Ishikawa (cell line): ENCODE measurements at regions not wholly inside any gene's neighbourhood (a gene's known extent, or its start where the extent isn't known, plus 50 kb on each side); places are given as distances from the start of the nearest gene placed in this dataset.

ENCODE experiments used
- CEBPB ChIP-seq: IDR thresholded peaks from 2 replicates; pipeline ENCODE4 v1.6.1; 2012
- CREB1 ChIP-seq: IDR thresholded peaks from 2 replicates; pipeline ENCODE4 v1.6.1; 2012; ENCODE audit warnings: low read depth
- EGR1 ChIP-seq: IDR thresholded peaks from 2 replicates; pipeline ENCODE4 v1.6.1; 2012
- EP300 ChIP-seq: IDR thresholded peaks from 2 replicates; pipeline ENCODE4 v1.6.1; 2012; ENCODE audit warnings: borderline replicate concordance
- FOXM1 ChIP-seq: IDR thresholded peaks from 2 replicates; pipeline ENCODE4 v1.6.1; 2012; ENCODE audit warnings: low read depth, borderline replicate concordance
- NFIC ChIP-seq: IDR thresholded peaks from 2 replicates; pipeline ENCODE4 v1.6.1; 2012
- RAD21 ChIP-seq: IDR thresholded peaks from 2 replicates; pipeline ENCODE4 v1.6.1; 2012; ENCODE audit warnings: low read depth
- TAF1 ChIP-seq: IDR thresholded peaks from 2 replicates; pipeline ENCODE4 v1.6.1; 2012; ENCODE audit warnings: low read depth, mild to moderate bottlenecking
- TCF12 ChIP-seq: IDR thresholded peaks from 2 replicates; pipeline ENCODE4 v1.6.1; 2012; ENCODE audit warnings: low read depth
- TEAD4 ChIP-seq: IDR thresholded peaks from 2 replicates; pipeline ENCODE4 v1.6.1; 2012
- YY1 ChIP-seq: IDR thresholded peaks from 2 replicates; pipeline ENCODE4 v1.6.1; 2012; ENCODE audit warnings: low read depth
- ZBTB7A ChIP-seq: IDR thresholded peaks from 2 replicates; pipeline ENCODE4 v1.6.1; 2012; ENCODE audit warnings: low read depth
- TF ChIP-seq, protein P1 (sequence below): IDR thresholded peaks from 2 replicates; pipeline ENCODE4 v1.6.1; 2012
- TF ChIP-seq, protein P2 (sequence below): IDR thresholded peaks from 2 replicates; pipeline ENCODE4 v1.6.1; 2012; ENCODE audit warnings: low read depth, mild to moderate bottlenecking
- TF ChIP-seq, protein P3 (sequence below): IDR thresholded peaks from 2 replicates; pipeline ENCODE4 v1.6.1; 2012

- TF ChIP-seq TCF12 (no peak), CEBPB (no peak), RAD21 (no peak), NFIC (no peak), FOXM1 (no peak), YY1 (no peak), CREB1 (no peak)
- TF ChIP-seq, protein P1, sequence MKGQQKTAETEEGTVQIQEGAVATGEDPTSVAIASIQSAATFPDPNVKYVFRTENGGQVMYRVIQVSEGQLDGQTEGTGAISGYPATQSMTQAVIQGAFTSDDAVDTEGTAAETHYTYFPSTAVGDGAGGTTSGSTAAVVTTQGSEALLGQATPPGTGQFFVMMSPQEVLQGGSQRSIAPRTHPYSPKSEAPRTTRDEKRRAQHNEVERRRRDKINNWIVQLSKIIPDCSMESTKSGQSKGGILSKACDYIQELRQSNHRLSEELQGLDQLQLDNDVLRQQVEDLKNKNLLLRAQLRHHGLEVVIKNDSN, result no peak
- TF ChIP-seq, protein P2, sequence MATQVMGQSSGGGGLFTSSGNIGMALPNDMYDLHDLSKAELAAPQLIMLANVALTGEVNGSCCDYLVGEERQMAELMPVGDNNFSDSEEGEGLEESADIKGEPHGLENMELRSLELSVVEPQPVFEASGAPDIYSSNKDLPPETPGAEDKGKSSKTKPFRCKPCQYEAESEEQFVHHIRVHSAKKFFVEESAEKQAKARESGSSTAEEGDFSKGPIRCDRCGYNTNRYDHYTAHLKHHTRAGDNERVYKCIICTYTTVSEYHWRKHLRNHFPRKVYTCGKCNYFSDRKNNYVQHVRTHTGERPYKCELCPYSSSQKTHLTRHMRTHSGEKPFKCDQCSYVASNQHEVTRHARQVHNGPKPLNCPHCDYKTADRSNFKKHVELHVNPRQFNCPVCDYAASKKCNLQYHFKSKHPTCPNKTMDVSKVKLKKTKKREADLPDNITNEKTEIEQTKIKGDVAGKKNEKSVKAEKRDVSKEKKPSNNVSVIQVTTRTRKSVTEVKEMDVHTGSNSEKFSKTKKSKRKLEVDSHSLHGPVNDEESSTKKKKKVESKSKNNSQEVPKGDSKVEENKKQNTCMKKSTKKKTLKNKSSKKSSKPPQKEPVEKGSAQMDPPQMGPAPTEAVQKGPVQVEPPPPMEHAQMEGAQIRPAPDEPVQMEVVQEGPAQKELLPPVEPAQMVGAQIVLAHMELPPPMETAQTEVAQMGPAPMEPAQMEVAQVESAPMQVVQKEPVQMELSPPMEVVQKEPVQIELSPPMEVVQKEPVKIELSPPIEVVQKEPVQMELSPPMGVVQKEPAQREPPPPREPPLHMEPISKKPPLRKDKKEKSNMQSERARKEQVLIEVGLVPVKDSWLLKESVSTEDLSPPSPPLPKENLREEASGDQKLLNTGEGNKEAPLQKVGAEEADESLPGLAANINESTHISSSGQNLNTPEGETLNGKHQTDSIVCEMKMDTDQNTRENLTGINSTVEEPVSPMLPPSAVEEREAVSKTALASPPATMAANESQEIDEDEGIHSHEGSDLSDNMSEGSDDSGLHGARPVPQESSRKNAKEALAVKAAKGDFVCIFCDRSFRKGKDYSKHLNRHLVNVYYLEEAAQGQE, result no peak
Measured at GRCh38 chr13:83333614-83334388, 548.5 kb downstream of the SLITRK1 start.

- TF ChIP-seq, protein P3, sequence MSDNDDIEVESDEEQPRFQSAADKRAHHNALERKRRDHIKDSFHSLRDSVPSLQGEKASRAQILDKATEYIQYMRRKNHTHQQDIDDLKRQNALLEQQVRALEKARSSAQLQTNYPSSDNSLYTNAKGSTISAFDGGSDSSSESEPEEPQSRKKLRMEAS, result no peak
- TF ChIP-seq, protein P2, result no peak
- TF ChIP-seq NFIC (no peak), CREB1 (no peak), ZBTB7A (no peak), TCF12 (no peak), TAF1 (no peak), TEAD4 (no peak), YY1 (no peak), FOXM1 (no peak), RAD21 (no peak), EP300 (no peak), CEBPB (no peak), EGR1 (no peak)
- TF ChIP-seq, protein P1, result no peak
Measured at GRCh38 chr13:83332751-83333150, 549.5 kb downstream of the SLITRK1 start.

DNA sequence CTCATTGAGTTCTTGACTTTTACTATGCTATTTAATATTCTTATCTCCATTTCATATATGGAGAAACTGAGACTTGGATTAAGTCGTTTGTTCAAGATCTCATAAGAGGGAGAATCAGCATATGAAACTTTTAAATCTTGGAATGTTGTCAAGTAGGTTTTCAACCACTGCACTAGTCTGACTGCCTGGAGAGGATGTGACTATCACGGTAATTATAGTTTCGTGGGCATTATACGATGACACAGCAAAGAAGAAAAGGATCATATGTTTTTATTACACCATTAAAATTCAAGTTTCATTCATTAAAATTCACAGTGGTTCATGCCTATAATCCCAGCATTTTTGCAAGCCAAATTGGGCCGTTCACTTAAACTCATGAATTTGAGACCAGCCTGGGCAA, 555.2 kb downstream of the SLITRK1 start:
- TF ChIP-seq CEBPB, result no peak
- no peak for TF ChIP-seq EGR1
- TF ChIP-seq RAD21, result no peak
- TF ChIP-seq, protein P1, result no peak
- no peak for TF ChIP-seq YY1
- no peak for TF ChIP-seq TEAD4
- no peak for TF ChIP-seq TCF12
- no peak for TF ChIP-seq TAF1
- TF ChIP-seq CREB1, result no peak
- TF ChIP-seq, protein P2, result no peak
- no peak for TF ChIP-seq NFIC
- TF ChIP-seq, protein P3, result no peak
- TF ChIP-seq ZBTB7A, result no peak

DNA sequence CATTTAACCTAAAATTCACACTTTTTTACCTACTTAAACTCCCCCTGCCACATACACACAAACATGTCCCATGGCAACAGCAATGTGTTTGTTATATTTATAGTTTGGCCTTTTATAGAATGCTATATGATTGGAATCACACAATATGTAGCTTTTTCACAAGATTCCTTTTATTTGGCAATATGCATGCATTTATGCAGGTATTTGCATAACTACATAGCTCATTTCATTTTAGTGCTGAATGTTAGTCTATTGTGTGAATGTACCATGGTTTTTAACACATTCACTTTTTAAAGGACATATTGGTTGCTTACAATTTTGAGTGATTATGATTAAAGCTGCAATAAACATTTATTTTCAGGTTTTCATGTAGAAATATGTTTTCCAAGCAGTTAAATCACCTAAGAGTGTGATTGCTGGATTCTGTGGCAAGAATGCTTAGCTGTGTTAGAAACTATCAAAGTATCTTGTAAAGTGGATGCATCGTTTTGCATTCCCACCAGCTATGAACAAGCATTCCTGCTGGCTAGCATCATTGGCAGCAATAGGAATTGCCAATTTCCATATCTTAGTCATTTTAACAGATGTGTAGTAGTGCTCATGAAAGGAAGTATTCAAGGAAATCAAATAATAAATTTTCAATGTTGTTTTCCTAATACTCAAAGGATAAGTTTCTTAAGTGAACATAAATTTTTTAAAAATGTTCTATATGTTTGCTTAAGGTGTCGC, 557.0 kb downstream of the SLITRK1 start:
- TF ChIP-seq TEAD4 (no peak), TAF1 (no peak), YY1 (no peak), EGR1 (no peak), EP300 (no peak), NFIC (no peak), CREB1 (no peak), RAD21 (no peak), CEBPB (no peak), ZBTB7A (no peak), FOXM1 (no peak), TCF12 (no peak)
- TF ChIP-seq, protein P3, result no peak
- TF ChIP-seq, protein P2, result no peak
- TF ChIP-seq, protein P1, result no peak
